OCI-LY1 (cell line): ENCODE measurements at regions not wholly inside any gene's neighbourhood (a gene's known extent, or its start where the extent isn't known, plus 50 kb on each side); places are given as distances from the start of the nearest gene placed in this dataset.

ENCODE experiments used
- EZH2 ChIP-seq: fragments of 200-600 bp; sonication (generic), shearing (Covaris generic); IDR thresholded peaks from 2 replicates; pipeline ENCODE4 v1.8.0; 2017; ENCODE audit warnings: borderline replicate concordance, mixed run types, mild to moderate bottlenecking, antibody characterized with exemption, low read length, moderate library complexity, mixed read lengths
- TF ChIP-seq, protein P1 (sequence below): fragments of 200-600 bp; sonication (generic), shearing (Covaris generic); IDR thresholded peaks from 2 replicates; pipeline ENCODE4 v1.5.1; 2017; ENCODE audit warnings: mild to moderate bottlenecking, antibody characterized with exemption, low read length, moderate library complexity, mixed read lengths

- TF ChIP-seq, protein P1, sequence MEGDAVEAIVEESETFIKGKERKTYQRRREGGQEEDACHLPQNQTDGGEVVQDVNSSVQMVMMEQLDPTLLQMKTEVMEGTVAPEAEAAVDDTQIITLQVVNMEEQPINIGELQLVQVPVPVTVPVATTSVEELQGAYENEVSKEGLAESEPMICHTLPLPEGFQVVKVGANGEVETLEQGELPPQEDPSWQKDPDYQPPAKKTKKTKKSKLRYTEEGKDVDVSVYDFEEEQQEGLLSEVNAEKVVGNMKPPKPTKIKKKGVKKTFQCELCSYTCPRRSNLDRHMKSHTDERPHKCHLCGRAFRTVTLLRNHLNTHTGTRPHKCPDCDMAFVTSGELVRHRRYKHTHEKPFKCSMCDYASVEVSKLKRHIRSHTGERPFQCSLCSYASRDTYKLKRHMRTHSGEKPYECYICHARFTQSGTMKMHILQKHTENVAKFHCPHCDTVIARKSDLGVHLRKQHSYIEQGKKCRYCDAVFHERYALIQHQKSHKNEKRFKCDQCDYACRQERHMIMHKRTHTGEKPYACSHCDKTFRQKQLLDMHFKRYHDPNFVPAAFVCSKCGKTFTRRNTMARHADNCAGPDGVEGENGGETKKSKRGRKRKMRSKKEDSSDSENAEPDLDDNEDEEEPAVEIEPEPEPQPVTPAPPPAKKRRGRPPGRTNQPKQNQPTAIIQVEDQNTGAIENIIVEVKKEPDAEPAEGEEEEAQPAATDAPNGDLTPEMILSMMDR = peak; percentile 12
- TF ChIP-seq EZH2 = no peak
These were observed 88.8 kb downstream of the IRF8 start for GRCh38 chr16:85987750-85988078.
